ENCODE measurements at regions not wholly inside any gene's neighbourhood (a gene's known extent, or its start where the extent isn't known, plus 50 kb on each side); places are given as distances from the start of the nearest gene placed in this dataset.

DNA sequence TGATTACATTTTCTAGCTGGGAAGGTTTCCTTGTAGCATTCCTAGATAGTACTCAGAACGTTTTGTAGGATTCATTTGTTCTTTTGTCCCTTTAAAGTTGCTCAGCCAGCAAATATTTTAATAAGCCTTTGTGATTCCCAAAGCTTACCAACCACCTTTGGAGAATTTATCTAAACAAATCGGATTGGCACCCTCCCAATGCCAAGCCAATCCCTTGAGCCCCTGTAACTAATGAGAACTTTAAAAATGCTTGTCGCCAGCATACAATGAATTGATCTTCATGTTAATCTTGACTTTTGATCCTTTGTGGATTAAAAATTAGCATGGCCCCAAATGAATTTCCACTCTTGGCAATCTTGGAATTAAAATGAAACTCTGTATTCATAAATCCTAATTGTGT is 559.5 kb downstream of the UTRN start:
- TF ChIP-seq, protein P1, sequence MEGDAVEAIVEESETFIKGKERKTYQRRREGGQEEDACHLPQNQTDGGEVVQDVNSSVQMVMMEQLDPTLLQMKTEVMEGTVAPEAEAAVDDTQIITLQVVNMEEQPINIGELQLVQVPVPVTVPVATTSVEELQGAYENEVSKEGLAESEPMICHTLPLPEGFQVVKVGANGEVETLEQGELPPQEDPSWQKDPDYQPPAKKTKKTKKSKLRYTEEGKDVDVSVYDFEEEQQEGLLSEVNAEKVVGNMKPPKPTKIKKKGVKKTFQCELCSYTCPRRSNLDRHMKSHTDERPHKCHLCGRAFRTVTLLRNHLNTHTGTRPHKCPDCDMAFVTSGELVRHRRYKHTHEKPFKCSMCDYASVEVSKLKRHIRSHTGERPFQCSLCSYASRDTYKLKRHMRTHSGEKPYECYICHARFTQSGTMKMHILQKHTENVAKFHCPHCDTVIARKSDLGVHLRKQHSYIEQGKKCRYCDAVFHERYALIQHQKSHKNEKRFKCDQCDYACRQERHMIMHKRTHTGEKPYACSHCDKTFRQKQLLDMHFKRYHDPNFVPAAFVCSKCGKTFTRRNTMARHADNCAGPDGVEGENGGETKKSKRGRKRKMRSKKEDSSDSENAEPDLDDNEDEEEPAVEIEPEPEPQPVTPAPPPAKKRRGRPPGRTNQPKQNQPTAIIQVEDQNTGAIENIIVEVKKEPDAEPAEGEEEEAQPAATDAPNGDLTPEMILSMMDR (IDR thresholded peaks at IDR 0.05): no peak
- no peak for TF ChIP-seq POLR2A (IDR thresholded peaks at IDR 0.05)

Measured in Peyer's patch (tissue), 4 donors.